Choroid plexus epithelial cell (primary cell): ENCODE measurements at regions not wholly inside any gene's neighbourhood (a gene's known extent, or its start where the extent isn't known, plus 50 kb on each side); places are given as distances from the start of the nearest gene placed in this dataset.

Experiments
- DNase-seq: peaks from one replicate; pipeline ENCODE4 v3.0.0-alpha.2; 2010; ENCODE audit warnings: low read depth
- H3K4me3 ChIP-seq: 2 replicates; pipeline ENCODE4 v1.5.1; 2011; ENCODE audit warnings: low read depth, mild to moderate bottlenecking, control low read depth, low read length, moderate library complexity
- CTCF ChIP-seq: conservative IDR thresholded peaks from 2 replicates; pipeline ENCODE4 v1.5.1; 2011; ENCODE audit warnings: low read depth, mild to moderate bottlenecking, control low read depth, inconsistent platforms, low read length, moderate library complexity

- H3K4me3 ChIP-seq: no peak overlapping the region
- DNase-seq: no peak
- no peak for TF ChIP-seq CTCF
Measured at GRCh38 chr16:62386411-62386810, 350.2 kb upstream of the CDH8 start.

- no peak overlapping the region for H3K4me3 ChIP-seq
- TF ChIP-seq CTCF: no peak
- DNase-seq: no peak
Measured at GRCh38 chr16:62383941-62384340, 347.7 kb upstream of the CDH8 start.

- TF ChIP-seq CTCF: no peak
- no peak for DNase-seq
- no peak overlapping the region for H3K4me3 ChIP-seq
Measured at GRCh38 chr16:62370445-62370844, 334.2 kb upstream of the CDH8 start.

- no peak for DNase-seq
- no peak for TF ChIP-seq CTCF
- H3K4me3 ChIP-seq: no peak overlapping the region
Measured at GRCh38 chr16:62363501-62363900, 327.3 kb upstream of the CDH8 start.

GRCh38 chr16:62353355-62353754 is 317.1 kb upstream of the CDH8 start:
- H3K4me3 ChIP-seq: no peak overlapping the region
- no peak for TF ChIP-seq CTCF
- DNase-seq: no peak

- DNase-seq: no peak
- H3K4me3 ChIP-seq: no peak overlapping the region
- TF ChIP-seq CTCF: no peak
Measured at GRCh38 chr16:62342216-62342615, 306.0 kb upstream of the CDH8 start.

- no peak overlapping the region for H3K4me3 ChIP-seq
- no peak for DNase-seq
- TF ChIP-seq CTCF: no peak
Measured at GRCh38 chr16:62335356-62335755, 299.1 kb upstream of the CDH8 start.
